ENCODE measurements at regions not wholly inside any gene's neighbourhood (a gene's known extent, or its start where the extent isn't known, plus 50 kb on each side); places are given as distances from the start of the nearest gene placed in this dataset.

- DNase-seq (ENCODE audit: low read depth, low spot score) = no peak
- TF ChIP-seq, protein P1, sequence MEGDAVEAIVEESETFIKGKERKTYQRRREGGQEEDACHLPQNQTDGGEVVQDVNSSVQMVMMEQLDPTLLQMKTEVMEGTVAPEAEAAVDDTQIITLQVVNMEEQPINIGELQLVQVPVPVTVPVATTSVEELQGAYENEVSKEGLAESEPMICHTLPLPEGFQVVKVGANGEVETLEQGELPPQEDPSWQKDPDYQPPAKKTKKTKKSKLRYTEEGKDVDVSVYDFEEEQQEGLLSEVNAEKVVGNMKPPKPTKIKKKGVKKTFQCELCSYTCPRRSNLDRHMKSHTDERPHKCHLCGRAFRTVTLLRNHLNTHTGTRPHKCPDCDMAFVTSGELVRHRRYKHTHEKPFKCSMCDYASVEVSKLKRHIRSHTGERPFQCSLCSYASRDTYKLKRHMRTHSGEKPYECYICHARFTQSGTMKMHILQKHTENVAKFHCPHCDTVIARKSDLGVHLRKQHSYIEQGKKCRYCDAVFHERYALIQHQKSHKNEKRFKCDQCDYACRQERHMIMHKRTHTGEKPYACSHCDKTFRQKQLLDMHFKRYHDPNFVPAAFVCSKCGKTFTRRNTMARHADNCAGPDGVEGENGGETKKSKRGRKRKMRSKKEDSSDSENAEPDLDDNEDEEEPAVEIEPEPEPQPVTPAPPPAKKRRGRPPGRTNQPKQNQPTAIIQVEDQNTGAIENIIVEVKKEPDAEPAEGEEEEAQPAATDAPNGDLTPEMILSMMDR (IDR thresholded peaks at IDR 0.05; ENCODE audit: low read depth, low read length) = no peak
- in situ Hi-C loops (cut with HindIII; ENCODE audit: low sequenced_read_pairs) = no loop called here
- no peak overlapping the region for H3K4me3 ChIP-seq (ENCODE audit: low read depth, low read length)
Observed at GRCh38 chr2:217643789-217644301, 358.9 kb downstream of the TNS1 start.

DNA sequence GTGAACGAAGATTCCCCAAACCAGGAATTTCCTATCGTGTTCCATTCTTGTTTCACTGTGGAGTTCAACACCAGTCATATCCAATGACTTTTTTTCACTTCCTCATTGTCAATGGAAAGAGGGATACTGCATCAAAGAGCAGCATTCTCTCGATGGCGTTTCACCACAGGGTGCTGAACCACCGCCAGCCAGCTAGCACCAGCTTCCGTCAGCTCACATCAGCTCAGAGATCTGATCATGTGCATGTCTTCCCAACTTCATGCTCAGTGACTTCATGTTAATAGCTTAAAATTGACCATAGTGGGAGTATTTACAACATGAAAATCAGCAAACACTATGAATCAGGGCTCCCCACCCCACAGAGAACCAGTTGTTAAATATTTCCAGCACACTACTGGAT is 359.9 kb downstream of the TNS1 start:
- DNase-seq (ENCODE audit: low read depth, low spot score) = no peak
- TF ChIP-seq, protein P1 (IDR thresholded peaks at IDR 0.05; ENCODE audit: low read depth, low read length) = no peak
- H3K4me3 ChIP-seq (ENCODE audit: low read depth, low read length) = no peak overlapping the region
- in situ Hi-C loops (cut with HindIII; ENCODE audit: low sequenced_read_pairs) = no loop called here

DNA sequence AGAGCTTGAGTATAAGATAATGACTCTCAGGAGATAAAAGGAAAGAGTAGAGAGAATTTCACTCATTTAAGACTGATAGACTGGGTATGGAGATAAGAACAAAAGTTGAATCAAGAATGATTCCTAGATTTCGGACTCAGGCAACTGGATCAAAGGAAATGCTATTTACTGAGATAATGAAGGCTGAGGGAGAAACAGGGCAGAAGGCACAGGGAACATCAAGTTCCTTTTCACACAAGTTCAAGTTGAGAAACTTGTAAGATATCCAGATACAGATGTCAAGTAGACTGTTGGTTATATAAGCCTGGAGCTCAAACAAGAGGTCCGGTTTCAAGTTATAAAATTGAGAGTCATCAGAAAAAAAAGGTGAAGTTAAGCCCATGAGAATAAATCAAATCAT is 360.8 kb downstream of the TNS1 start:
- no peak for DNase-seq (ENCODE audit: low read depth, low spot score)
- H3K4me3 ChIP-seq (ENCODE audit: low read depth, low read length) = no peak overlapping the region
- TF ChIP-seq, protein P1 (IDR thresholded peaks at IDR 0.05; ENCODE audit: low read depth, low read length) = no peak
- in situ Hi-C loops (cut with HindIII; ENCODE audit: low sequenced_read_pairs) = no loop called here

DNA sequence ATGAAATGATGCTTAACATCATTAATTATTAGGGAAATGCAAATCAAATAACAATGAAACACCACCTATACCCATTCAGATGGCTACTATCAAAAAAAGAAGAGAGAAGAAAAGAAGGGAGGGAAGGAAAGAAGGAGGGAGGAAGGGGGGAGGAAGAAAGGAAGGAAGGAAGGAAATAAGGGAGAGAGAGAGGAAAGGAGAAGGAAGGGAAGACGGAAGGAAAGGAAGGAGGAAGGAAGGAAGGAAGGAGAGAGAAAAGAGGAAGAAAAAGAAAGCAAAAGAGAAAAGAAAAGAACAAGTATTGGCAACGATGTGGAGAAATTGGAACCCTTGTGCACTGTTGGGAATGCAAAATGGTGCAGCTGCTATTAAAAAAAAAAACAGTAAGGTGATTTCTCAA is 363.3 kb downstream of the TNS1 start:
- no peak for DNase-seq (ENCODE audit: low read depth, low spot score)
- no peak overlapping the region for H3K4me3 ChIP-seq (ENCODE audit: low read depth, low read length)
- TF ChIP-seq, protein P1 (IDR thresholded peaks at IDR 0.05; ENCODE audit: low read depth, low read length) = no peak
- in situ Hi-C loops (cut with HindIII; ENCODE audit: low sequenced_read_pairs) = no loop called here

DNA sequence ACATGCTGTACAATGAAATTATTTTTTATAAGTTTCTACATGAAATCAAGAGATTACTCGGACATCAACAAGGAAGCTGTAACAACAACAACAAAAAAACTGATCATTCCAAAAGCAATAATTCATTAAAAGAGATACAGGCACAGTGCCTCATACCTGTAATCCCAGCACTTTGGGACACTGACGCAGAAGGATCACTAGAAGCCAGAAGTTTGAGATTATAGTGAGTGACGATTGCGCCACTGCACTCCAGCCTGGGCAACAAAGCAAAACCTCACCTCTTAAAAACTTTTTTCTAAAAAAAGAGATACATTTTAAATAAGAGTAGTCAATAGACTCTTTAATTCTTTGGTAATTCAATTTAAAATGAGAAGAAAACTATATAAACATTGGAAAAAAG is 364.3 kb downstream of the TNS1 start:
- DNase-seq (ENCODE audit: low read depth, low spot score) = no peak
- H3K4me3 ChIP-seq (ENCODE audit: low read depth, low read length) = no peak overlapping the region
- in situ Hi-C loops (cut with HindIII; ENCODE audit: low sequenced_read_pairs) = no loop called here
- TF ChIP-seq, protein P1 (IDR thresholded peaks at IDR 0.05; ENCODE audit: low read depth, low read length) = no peak

GRCh38 chr2:217638031-217638430 is 364.8 kb downstream of the TNS1 start:
- no peak for DNase-seq (ENCODE audit: low read depth, low spot score)
- H3K4me3 ChIP-seq (ENCODE audit: low read depth, low read length) = no peak overlapping the region
- in situ Hi-C loops (cut with HindIII; ENCODE audit: low sequenced_read_pairs) = no loop called here
- TF ChIP-seq, protein P1 (IDR thresholded peaks at IDR 0.05; ENCODE audit: low read depth, low read length) = no peak

Data from astrocyte of the spinal cord (primary cell).